ENCODE measurements at regions not wholly inside any gene's neighbourhood (a gene's known extent, or its start where the extent isn't known, plus 50 kb on each side); places are given as distances from the start of the nearest gene placed in this dataset.
"Not testable (repeated sequence)": the region's sequence is repeated elsewhere in the genome, so short reads cannot be mapped to it uniquely, and the experiment has no call there.

- no peak for DNase-seq (ENCODE audit: low spot score)
These were observed 104.1 kb upstream of the SCAF8 start for GRCh38 chr6:154629127-154629526.

GRCh38 chr6:154632119-154632518 is 101.1 kb upstream of the SCAF8 start:
- no peak for DNase-seq (ENCODE audit: low spot score)

- no peak for DNase-seq (ENCODE audit: low spot score)
These were observed 95.8 kb upstream of the SCAF8 start for GRCh38 chr6:154637392-154637791.

GRCh38 chr6:154638369-154638768 is 94.8 kb upstream of the SCAF8 start:
- no peak for DNase-seq (ENCODE audit: low spot score)

- DNase-seq (ENCODE audit: low spot score) = not testable (repeated sequence)
These were observed 94.0 kb upstream of the SCAF8 start for GRCh38 chr6:154639196-154639595.

- DNase-seq (ENCODE audit: low spot score) = no peak
These were observed 84.9 kb upstream of the SCAF8 start for GRCh38 chr6:154648188-154648887.

GRCh38 chr6:154648888-154649205 is 84.4 kb upstream of the SCAF8 start:
- no peak for DNase-seq (ENCODE audit: low spot score)

- DNase-seq (ENCODE audit: low spot score) = no peak
These were observed 83.5 kb upstream of the SCAF8 start for GRCh38 chr6:154649721-154650120.

GRCh38 chr6:154650351-154650750 is 82.9 kb upstream of the SCAF8 start:
- DNase-seq (ENCODE audit: low spot score) = no peak

- DNase-seq (ENCODE audit: low spot score) = no peak
These were observed 81.6 kb upstream of the SCAF8 start for GRCh38 chr6:154651656-154652055.

- DNase-seq (ENCODE audit: low spot score) = no peak
These were observed 79.8 kb upstream of the SCAF8 start for GRCh38 chr6:154653385-154653784.

GRCh38 chr6:154653853-154654252 is 79.4 kb upstream of the SCAF8 start:
- no peak for DNase-seq (ENCODE audit: low spot score)

- no peak for DNase-seq (ENCODE audit: low spot score)
These were observed 76.6 kb upstream of the SCAF8 start for GRCh38 chr6:154656660-154657059.

- DNase-seq (ENCODE audit: low spot score) = no peak
These were observed 71.4 kb upstream of the SCAF8 start for GRCh38 chr6:154661768-154662167.

GRCh38 chr6:154664287-154664686 is 68.9 kb upstream of the SCAF8 start:
- no peak for DNase-seq (ENCODE audit: low spot score)

GRCh38 chr6:154668156-154668555 is 65.1 kb upstream of the SCAF8 start:
- no peak for DNase-seq (ENCODE audit: low spot score)

GRCh38 chr6:154672086-154672485 is 61.1 kb upstream of the SCAF8 start:
- no peak for DNase-seq (ENCODE audit: low spot score)

GRCh38 chr6:154673919-154674318 is 59.3 kb upstream of the SCAF8 start:
- DNase-seq (ENCODE audit: low spot score) = no peak

GRCh38 chr6:154675602-154676088 is 57.6 kb upstream of the SCAF8 start:
- peak; percentile 94 for DNase-seq (ENCODE audit: low spot score)

- no peak for DNase-seq (ENCODE audit: low spot score)
These were observed 50.5 kb upstream of the SCAF8 start for GRCh38 chr6:154682633-154683125.

Data from SK-N-DZ (cell line).